ENCODE measurements at regions not wholly inside any gene's neighbourhood (a gene's known extent, or its start where the extent isn't known, plus 50 kb on each side); places are given as distances from the start of the nearest gene placed in this dataset.

DNA sequence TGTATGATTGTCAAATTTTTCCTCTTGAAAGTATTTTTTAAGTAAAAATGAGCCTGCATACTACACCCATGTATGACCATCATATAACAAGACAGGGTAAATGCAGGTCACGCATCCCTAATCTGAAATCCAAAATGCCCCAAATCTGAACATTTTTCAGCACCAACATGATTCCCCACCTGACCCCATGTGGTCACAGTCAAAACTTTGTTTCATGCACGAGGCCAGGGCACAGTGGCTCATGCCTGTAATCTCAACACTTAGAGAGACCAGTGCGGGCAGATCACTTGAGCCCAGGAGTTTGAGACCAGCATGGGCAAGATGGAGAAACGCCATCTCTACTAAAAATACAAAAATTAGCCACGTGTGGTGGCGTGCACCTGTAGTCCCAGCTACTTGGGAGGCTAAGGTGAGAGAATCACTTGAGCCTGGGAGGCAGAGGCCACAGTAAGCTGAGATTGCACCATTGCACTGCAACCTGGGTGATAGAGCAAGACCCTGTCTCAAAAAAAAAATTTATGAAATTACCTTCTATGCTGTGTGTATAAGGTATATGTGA is 63.7 kb upstream of the NPAS1 start:
- WGBS, 2 experiments (ENCODE audit: insufficient coverage in 1 of 2, insufficient read length in 1 of 2): 83 to 87% methylated on average over 6 of the region's 6 CpGs

DNA sequence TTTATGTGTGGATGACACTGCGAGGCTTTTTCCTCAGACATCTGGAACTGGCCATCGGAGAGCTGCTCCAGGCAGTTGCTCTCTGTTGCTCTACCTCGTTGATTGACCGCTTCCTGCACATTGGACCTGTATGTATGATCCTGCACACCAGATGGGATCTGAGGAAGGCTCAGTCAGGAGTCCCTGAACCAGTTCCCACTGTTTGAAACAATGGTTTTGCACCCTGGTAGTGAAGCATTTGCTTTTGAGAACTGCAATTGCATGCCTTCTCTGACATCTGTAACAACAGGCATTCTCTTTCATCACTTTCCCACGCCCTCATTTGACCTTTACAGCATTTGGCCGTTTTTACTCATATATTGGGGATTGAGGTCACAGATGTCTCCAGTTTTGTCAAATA is 61.1 kb upstream of the NPAS1 start:
- DNase-seq: no peak
- Mint-ChIP-seq H3K4me1 (peaks cover 3% of the 10 kb centered on the region), H3K27ac (no peak overlapping the region), H3K27me3 (ENCODE audit: insufficient read depth) (no peaks in the 10 kb centered on the region), H3K9me3 (no peaks in the 10 kb centered on the region), H3K4me3 (no peak overlapping the region), H3K36me3 (ENCODE audit: low read depth) (peaks cover 26% of the 10 kb centered on the region)
- Histone ChIP-seq H3K9me3 (ENCODE audit: control insufficient read depth, low read length) (no peaks in the 10 kb centered on the region), H3K4me1 (ENCODE audit: control insufficient read depth, insufficient read depth, low read length) (no peaks in the 10 kb centered on the region), H3K36me3 (ENCODE audit: control insufficient read depth, insufficient read depth, low read length) (peaks cover 5% of the 10 kb centered on the region), H3K9ac (ENCODE audit: extremely low read depth, low read length, poor library complexity, severe bottlenecking) (no peak overlapping the region), H3K27me3 (ENCODE audit: control insufficient read depth, insufficient read depth, low read length, poor library complexity, severe bottlenecking) (no peaks in the 10 kb centered on the region), H3K27ac (ENCODE audit: low read depth, low read length) (peak overlapping the region; percentile 88), H3K4me3 (ENCODE audit: low read length) (no peak overlapping the region)
- TF ChIP-seq, protein P1, sequence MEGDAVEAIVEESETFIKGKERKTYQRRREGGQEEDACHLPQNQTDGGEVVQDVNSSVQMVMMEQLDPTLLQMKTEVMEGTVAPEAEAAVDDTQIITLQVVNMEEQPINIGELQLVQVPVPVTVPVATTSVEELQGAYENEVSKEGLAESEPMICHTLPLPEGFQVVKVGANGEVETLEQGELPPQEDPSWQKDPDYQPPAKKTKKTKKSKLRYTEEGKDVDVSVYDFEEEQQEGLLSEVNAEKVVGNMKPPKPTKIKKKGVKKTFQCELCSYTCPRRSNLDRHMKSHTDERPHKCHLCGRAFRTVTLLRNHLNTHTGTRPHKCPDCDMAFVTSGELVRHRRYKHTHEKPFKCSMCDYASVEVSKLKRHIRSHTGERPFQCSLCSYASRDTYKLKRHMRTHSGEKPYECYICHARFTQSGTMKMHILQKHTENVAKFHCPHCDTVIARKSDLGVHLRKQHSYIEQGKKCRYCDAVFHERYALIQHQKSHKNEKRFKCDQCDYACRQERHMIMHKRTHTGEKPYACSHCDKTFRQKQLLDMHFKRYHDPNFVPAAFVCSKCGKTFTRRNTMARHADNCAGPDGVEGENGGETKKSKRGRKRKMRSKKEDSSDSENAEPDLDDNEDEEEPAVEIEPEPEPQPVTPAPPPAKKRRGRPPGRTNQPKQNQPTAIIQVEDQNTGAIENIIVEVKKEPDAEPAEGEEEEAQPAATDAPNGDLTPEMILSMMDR (conservative IDR thresholded peaks at IDR 0.05): no peak
- 90 to 99% methylated on average over 5 to 6 of the region's 6 CpGs for WGBS, 2 experiments (ENCODE audit: insufficient coverage in 1 of 2, insufficient read length in 1 of 2)

More for the DNA sequence above, 63.7 kb upstream of the NPAS1 start:
- H3K4me1 ChIP-seq (ENCODE audit: control insufficient read depth, insufficient read depth, low read length): no peaks in the 10 kb centered on the region
- H3K4me3 ChIP-seq (ENCODE audit: low read length): no peak overlapping the region
- DNase-seq: no peak
- no peaks in the 10 kb centered on the region for H3K27me3 ChIP-seq (ENCODE audit: control insufficient read depth, insufficient read depth, low read length, poor library complexity, severe bottlenecking)
- peaks cover 3% of the 10 kb centered on the region for H3K4me1 Mint-ChIP-seq
- H3K36me3 ChIP-seq (ENCODE audit: control insufficient read depth, insufficient read depth, low read length): peaks cover 5% of the 10 kb centered on the region
- H3K9me3 Mint-ChIP-seq: no peaks in the 10 kb centered on the region
- no peak overlapping the region for H3K9ac ChIP-seq (ENCODE audit: extremely low read depth, low read length, poor library complexity, severe bottlenecking)
- H3K4me3 Mint-ChIP-seq: no peak overlapping the region
- no peak overlapping the region for H3K27ac Mint-ChIP-seq
- no peaks in the 10 kb centered on the region for H3K27me3 Mint-ChIP-seq (ENCODE audit: insufficient read depth)
- H3K36me3 Mint-ChIP-seq (ENCODE audit: low read depth): peaks cover 38% of the 10 kb centered on the region
- TF ChIP-seq, protein P1 (conservative IDR thresholded peaks at IDR 0.05): no peak
- H3K27ac ChIP-seq (ENCODE audit: low read depth, low read length): no peak overlapping the region
- H3K9me3 ChIP-seq (ENCODE audit: control insufficient read depth, low read length): no peaks in the 10 kb centered on the region

DNA sequence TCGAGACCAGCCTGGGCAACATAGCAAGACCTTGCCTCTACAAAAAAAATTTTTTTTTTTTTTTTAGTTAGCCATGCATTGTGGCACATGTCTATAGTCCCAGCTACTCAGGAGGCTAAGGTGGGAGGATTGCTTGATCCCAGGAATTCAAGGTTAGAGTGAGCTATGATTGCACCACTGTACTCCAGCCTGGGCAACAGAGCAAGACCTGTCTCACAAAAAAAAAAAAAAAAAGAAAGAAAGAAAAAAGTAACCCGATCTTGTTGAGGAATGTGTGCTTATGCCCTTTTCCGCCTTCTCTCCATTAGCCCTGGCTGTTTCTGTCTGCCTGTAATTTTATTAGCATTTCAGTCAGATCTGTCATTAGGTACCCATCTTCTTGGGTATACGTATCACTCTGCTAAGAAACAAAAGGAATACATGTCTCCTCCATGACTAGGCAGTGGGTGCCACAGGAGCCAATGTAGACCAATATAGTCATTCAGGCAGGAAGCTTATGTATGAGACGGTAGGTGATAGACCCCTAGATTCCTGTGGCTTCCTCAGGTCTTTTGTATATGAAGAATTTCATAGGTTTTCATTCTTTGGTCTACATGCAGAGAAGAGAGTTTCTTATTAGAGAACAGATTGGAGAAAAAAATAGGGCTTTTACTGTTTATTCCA is 59.6 kb upstream of the NPAS1 start:
- Histone ChIP-seq H3K4me3 (ENCODE audit: low read length) (no peak overlapping the region), H3K4me1 (ENCODE audit: control insufficient read depth, insufficient read depth, low read length) (no peaks in the 10 kb centered on the region), H3K9ac (ENCODE audit: extremely low read depth, low read length, poor library complexity, severe bottlenecking) (no peak overlapping the region), H3K27me3 (ENCODE audit: control insufficient read depth, insufficient read depth, low read length, poor library complexity, severe bottlenecking) (no peaks in the 10 kb centered on the region), H3K27ac (ENCODE audit: low read depth, low read length) (no peak overlapping the region), H3K9me3 (ENCODE audit: control insufficient read depth, low read length) (no peaks in the 10 kb centered on the region), H3K36me3 (ENCODE audit: control insufficient read depth, insufficient read depth, low read length) (peaks cover 5% of the 10 kb centered on the region)
- H3K4me3 Mint-ChIP-seq: no peak overlapping the region
- H3K9me3 Mint-ChIP-seq: no peaks in the 10 kb centered on the region
- 88 to 95% methylated on average over 3 to 5 of the region's 5 CpGs for WGBS, 2 experiments (ENCODE audit: insufficient coverage in 1 of 2, insufficient read length in 1 of 2)
- H3K36me3 Mint-ChIP-seq (ENCODE audit: low read depth): peaks cover 19% of the 10 kb centered on the region
- TF ChIP-seq, protein P1 (conservative IDR thresholded peaks at IDR 0.05): no peak
- H3K27ac Mint-ChIP-seq: no peak overlapping the region
- H3K4me1 Mint-ChIP-seq: no peaks in the 10 kb centered on the region
- DNase-seq: no peak
- no peaks in the 10 kb centered on the region for H3K27me3 Mint-ChIP-seq (ENCODE audit: insufficient read depth)
